ENCODE measurements at regions not wholly inside any gene's neighbourhood (a gene's known extent, or its start where the extent isn't known, plus 50 kb on each side); places are given as distances from the start of the nearest gene placed in this dataset.

GRCh38 chr5:3993856-3994473, 398.3 kb downstream of the IRX1 start:
- H3K9me3 Mint-ChIP-seq = peaks cover 17% of the 10 kb centered on the region
- Histone ChIP-seq H3K9me2 (ENCODE audit: insufficient read depth) (no peaks in the 10 kb centered on the region), H2AFZ (0 out of 2 replicates have a peak overlapping the region, but pooled peaks have one; percentile 14), H3K27ac (ENCODE audit: low read depth) (no peak overlapping the region), H3K4me2 (no peak overlapping the region), H3F3A (replicated peaks; ENCODE audit: low read depth) (no peaks in the 10 kb centered on the region), H3K79me2 (replicated peaks; ENCODE audit: insufficient read depth) (no peaks in the 10 kb centered on the region), H3K36me3 (ENCODE audit: insufficient read depth) (no peaks in the 10 kb centered on the region), H4K20me1 (replicated peaks; ENCODE audit: insufficient read depth) (no peaks in the 10 kb centered on the region), H3K27me3 (ENCODE audit: insufficient read depth) (no peaks in the 10 kb centered on the region), H3K4me1 (ENCODE audit: insufficient read depth) (no peaks in the 10 kb centered on the region), H3K4me3 (no peak overlapping the region)
- ATAC-seq = no peak
- H3K27ac Mint-ChIP-seq = no peak overlapping the region
- H3K4me1 Mint-ChIP-seq = 0 out of 3 replicates have a peak, but pooled peaks cover 3% of the 10 kb centered on the region
- peaks cover 3% of the 10 kb centered on the region for H3K27me3 Mint-ChIP-seq (ENCODE audit: insufficient read depth, low read depth, poor library complexity)
- DNase-seq (ENCODE audit: low spot score) = no peak
- TF ChIP-seq, protein P1, sequence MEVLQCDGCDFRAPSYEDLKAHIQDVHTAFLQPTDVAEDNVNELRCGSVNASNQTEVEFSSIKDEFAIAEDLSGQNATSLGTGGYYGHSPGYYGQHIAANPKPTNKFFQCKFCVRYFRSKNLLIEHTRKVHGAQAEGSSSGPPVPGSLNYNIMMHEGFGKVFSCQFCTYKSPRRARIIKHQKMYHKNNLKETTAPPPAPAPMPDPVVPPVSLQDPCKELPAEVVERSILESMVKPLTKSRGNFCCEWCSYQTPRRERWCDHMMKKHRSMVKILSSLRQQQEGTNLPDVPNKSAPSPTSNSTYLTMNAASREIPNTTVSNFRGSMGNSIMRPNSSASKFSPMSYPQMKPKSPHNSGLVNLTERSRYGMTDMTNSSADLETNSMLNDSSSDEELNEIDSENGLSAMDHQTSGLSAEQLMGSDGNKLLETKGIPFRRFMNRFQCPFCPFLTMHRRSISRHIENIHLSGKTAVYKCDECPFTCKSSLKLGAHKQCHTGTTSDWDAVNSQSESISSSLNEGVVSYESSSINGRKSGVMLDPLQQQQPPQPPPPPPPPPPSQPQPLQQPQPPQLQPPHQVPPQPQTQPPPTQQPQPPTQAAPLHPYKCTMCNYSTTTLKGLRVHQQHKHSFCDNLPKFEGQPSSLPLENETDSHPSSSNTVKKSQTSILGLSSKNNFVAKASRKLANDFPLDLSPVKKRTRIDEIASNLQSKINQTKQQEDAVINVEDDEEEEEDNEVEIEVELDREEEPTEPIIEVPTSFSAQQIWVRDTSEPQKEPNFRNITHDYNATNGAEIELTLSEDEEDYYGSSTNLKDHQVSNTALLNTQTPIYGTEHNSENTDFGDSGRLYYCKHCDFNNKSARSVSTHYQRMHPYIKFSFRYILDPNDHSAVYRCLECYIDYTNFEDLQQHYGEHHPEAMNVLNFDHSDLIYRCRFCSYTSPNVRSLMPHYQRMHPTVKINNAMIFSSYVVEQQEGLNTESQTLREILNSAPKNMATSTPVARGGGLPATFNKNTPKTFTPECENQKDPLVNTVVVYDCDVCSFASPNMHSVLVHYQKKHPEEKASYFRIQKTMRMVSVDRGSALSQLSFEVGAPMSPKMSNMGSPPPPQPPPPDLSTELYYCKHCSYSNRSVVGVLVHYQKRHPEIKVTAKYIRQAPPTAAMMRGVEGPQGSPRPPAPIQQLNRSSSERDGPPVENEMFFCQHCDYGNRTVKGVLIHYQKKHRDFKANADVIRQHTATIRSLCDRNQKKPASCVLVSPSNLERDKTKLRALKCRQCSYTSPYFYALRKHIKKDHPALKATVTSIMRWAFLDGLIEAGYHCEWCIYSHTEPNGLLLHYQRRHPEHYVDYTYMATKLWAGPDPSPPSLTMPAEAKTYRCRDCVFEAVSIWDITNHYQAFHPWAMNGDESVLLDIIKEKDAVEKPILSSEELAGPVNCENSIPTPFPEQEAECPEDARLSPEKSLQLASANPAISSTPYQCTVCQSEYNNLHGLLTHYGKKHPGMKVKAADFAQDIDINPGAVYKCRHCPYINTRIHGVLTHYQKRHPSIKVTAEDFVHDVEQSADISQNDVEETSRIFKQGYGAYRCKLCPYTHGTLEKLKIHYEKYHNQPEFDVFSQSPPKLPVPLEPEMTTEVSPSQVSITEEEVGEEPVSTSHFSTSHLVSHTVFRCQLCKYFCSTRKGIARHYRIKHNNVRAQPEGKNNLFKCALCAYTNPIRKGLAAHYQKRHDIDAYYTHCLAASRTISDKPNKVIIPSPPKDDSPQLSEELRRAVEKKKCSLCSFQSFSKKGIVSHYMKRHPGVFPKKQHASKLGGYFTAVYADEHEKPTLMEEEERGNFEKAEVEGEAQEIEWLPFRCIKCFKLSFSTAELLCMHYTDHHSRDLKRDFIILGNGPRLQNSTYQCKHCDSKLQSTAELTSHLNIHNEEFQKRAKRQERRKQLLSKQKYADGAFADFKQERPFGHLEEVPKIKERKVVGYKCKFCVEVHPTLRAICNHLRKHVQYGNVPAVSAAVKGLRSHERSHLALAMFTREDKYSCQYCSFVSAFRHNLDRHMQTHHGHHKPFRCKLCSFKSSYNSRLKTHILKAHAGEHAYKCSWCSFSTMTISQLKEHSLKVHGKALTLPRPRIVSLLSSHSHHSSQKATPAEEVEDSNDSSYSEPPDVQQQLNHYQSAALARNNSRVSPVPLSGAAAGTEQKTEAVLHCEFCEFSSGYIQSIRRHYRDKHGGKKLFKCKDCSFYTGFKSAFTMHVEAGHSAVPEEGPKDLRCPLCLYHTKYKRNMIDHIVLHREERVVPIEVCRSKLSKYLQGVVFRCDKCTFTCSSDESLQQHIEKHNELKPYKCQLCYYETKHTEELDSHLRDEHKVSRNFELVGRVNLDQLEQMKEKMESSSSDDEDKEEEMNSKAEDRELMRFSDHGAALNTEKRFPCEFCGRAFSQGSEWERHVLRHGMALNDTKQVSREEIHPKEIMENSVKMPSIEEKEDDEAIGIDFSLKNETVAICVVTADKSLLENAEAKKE (CRISPR knock-in tag; IDR thresholded peaks at IDR 0.05) = no peak
- TF ChIP-seq STAT1 (IDR thresholded peaks at IDR 0.05; ENCODE audit: unreplicated experiment) (no peak), ZNF114 (CRISPR knock-in tag; IDR thresholded peaks at IDR 0.05) (no peak), EZH2 (IDR thresholded peaks at IDR 0.05; ENCODE audit: low read depth, unreplicated experiment) (no peak), ETS1 (IDR thresholded peaks at IDR 0.05) (no peak), EZH2phosphoT487 (IDR thresholded peaks at IDR 0.05; ENCODE audit: unreplicated experiment) (no peak), ZNF331 (CRISPR knock-in tag; IDR thresholded peaks at IDR 0.05; ENCODE audit: low read depth) (no peak), NANOG (IDR thresholded peaks at IDR 0.05; ENCODE audit: borderline replicate concordance) (no peak), JUNB (IDR thresholded peaks at IDR 0.05; ENCODE audit: unreplicated experiment) (no peak), CREB1 (CRISPR knock-in tag; IDR thresholded peaks at IDR 0.05; ENCODE audit: low read depth) (no peak), CTCF (conservative IDR thresholded peaks at IDR 0.05; ENCODE audit: low read depth in 2 of 2) (no peak), POLR2AphosphoS5 (IDR thresholded peaks at IDR 0.05; ENCODE audit: low read depth) (no peak)
- TF ChIP-seq, protein P2, sequence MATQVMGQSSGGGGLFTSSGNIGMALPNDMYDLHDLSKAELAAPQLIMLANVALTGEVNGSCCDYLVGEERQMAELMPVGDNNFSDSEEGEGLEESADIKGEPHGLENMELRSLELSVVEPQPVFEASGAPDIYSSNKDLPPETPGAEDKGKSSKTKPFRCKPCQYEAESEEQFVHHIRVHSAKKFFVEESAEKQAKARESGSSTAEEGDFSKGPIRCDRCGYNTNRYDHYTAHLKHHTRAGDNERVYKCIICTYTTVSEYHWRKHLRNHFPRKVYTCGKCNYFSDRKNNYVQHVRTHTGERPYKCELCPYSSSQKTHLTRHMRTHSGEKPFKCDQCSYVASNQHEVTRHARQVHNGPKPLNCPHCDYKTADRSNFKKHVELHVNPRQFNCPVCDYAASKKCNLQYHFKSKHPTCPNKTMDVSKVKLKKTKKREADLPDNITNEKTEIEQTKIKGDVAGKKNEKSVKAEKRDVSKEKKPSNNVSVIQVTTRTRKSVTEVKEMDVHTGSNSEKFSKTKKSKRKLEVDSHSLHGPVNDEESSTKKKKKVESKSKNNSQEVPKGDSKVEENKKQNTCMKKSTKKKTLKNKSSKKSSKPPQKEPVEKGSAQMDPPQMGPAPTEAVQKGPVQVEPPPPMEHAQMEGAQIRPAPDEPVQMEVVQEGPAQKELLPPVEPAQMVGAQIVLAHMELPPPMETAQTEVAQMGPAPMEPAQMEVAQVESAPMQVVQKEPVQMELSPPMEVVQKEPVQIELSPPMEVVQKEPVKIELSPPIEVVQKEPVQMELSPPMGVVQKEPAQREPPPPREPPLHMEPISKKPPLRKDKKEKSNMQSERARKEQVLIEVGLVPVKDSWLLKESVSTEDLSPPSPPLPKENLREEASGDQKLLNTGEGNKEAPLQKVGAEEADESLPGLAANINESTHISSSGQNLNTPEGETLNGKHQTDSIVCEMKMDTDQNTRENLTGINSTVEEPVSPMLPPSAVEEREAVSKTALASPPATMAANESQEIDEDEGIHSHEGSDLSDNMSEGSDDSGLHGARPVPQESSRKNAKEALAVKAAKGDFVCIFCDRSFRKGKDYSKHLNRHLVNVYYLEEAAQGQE (IDR thresholded peaks at IDR 0.05; ENCODE audit: unreplicated experiment) = no peak
- no peak overlapping the region for H3K4me3 Mint-ChIP-seq
- peaks cover 5% of the 10 kb centered on the region; the same call in 2 of the 3 replicates for H3K36me3 Mint-ChIP-seq (ENCODE audit: low read depth)

Data from GM23338 (cell line).